Kidney (tissue), 13 donors: ENCODE measurements at regions not wholly inside any gene's neighbourhood (a gene's known extent, or its start where the extent isn't known, plus 50 kb on each side); places are given as distances from the start of the nearest gene placed in this dataset.

Experiments
- DNase-seq, 5 donors: peaks; one replicate each; pipeline ENCODE4 v3.0.0-alpha.2; 2013 to 2020
- FAIRE-seq: peaks from 2 replicates; lab custom pipeline; 2012; peaks lifted over from hg19 to GRCh38; lab: Jason Lieb, UNC
- H3K27ac ChIP-seq, 2 donors: one replicate each; pipeline ENCODE4 v1.7.0; 2013; ENCODE audit warnings: low read depth in 2 of 2, low read length in 2 of 2, inconsistent platforms in 1 of 2
- H3K27me3 ChIP-seq: one replicate; pipeline ENCODE4 v1.7.1; 2013; ENCODE audit warnings: low read length, inconsistent platforms; ENCODE audit not compliant: control insufficient read depth, insufficient read depth
- H3K36me3 ChIP-seq, 3 donors: one replicate each; pipeline versions ENCODE4 v1.7.0 to v1.7.1; 2013; ENCODE audit warnings: low read length in 3 of 3, control low read depth in 1 of 3, inconsistent platforms in 1 of 3; ENCODE audit not compliant: insufficient read depth in 3 of 3, control insufficient read depth in 2 of 3
- H3K4me1 ChIP-seq, 3 donors: one replicate each; pipeline versions ENCODE4 v1.7.0 to v1.7.1; 2013; ENCODE audit warnings: low read length in 3 of 3, inconsistent platforms in 1 of 3, low read depth in 1 of 3; ENCODE audit not compliant: control insufficient read depth in 2 of 3, insufficient read depth in 2 of 3
- H3K4me3 ChIP-seq, 3 donors: one replicate each; pipeline versions ENCODE4 v1.7.0 to v1.8.1; 2013; ENCODE audit warnings: low read length in 3 of 3, control low read depth in 1 of 3, inconsistent platforms in 1 of 3
- H3K9ac ChIP-seq, 3 donors: one replicate each; pipeline versions ENCODE4 v1.7.0 to v1.7.1; 2013; ENCODE audit warnings: low read length in 3 of 3, control low read depth in 1 of 3, inconsistent platforms in 1 of 3
- H3K9me3 ChIP-seq, 3 donors: one replicate each; pipeline versions ENCODE4 v1.7.0 to v1.7.1; 2013; ENCODE audit warnings: low read length in 3 of 3, control low read depth in 1 of 3, inconsistent platforms in 1 of 3; ENCODE audit not compliant: control insufficient read depth in 2 of 3, insufficient read depth in 1 of 3
- intact Hi-C: fragments of 100-400 bp; cut with DNase I; formaldehyde crosslinking; loops from one replicate; pipeline ENCODE4 v1.11.1; 2022
- TF ChIP-seq, protein P1 (sequence below): IDR thresholded peaks from 3 replicates; pipeline ENCODE4 v1.5.1; 2012; ENCODE audit warnings: mild to moderate bottlenecking, moderate library complexity, borderline replicate concordance; ENCODE audit not compliant: insufficient read depth; ENCODE audit errors: extremely low read depth
- donor health status: control.
- donor health status: control.
- donor health status: control.
- donor health status: control.
- donor health status: control.
- donor health status: DM: yes; HTN: yes; CAD: no.
- donor health status: Normal renal cell carcinoma (clear cell type).

DNA sequence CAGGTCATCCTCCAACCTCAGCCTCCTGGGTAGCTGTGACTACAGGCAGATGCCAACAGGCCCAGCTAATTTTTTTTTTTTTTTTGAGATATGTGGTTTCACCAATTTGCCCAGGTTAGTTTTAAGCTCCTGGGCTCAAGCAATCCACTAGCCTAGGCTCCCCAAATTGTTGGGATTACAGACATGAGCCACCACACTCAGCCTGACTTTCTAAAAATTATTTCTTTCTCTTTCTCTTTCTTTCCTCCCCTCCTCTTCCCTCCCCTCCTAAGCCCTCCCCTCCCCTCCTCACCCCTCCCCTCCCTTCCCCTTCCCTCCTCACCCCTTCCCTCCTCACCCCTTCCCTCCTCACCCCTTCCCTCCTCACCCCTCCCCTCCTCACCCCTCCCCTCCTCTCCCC lies 127.3 kb downstream of the BTBD3 start:
- Histone ChIP-seq H3K9me3 (no peaks in the 10 kb centered on the region), H3K27ac (no peak overlapping the region), H3K36me3 (no peaks in the 10 kb centered on the region), H3K4me1 (no peaks in the 10 kb centered on the region), H3K9ac (no peak overlapping the region), H3K4me3 (no peak overlapping the region), H3K27me3 (no peaks in the 10 kb centered on the region)
- no peak for FAIRE-seq
- TF ChIP-seq, protein P1, sequence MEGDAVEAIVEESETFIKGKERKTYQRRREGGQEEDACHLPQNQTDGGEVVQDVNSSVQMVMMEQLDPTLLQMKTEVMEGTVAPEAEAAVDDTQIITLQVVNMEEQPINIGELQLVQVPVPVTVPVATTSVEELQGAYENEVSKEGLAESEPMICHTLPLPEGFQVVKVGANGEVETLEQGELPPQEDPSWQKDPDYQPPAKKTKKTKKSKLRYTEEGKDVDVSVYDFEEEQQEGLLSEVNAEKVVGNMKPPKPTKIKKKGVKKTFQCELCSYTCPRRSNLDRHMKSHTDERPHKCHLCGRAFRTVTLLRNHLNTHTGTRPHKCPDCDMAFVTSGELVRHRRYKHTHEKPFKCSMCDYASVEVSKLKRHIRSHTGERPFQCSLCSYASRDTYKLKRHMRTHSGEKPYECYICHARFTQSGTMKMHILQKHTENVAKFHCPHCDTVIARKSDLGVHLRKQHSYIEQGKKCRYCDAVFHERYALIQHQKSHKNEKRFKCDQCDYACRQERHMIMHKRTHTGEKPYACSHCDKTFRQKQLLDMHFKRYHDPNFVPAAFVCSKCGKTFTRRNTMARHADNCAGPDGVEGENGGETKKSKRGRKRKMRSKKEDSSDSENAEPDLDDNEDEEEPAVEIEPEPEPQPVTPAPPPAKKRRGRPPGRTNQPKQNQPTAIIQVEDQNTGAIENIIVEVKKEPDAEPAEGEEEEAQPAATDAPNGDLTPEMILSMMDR = no peak
- intact Hi-C loops = no loop called here
- no peak for DNase-seq

DNA sequence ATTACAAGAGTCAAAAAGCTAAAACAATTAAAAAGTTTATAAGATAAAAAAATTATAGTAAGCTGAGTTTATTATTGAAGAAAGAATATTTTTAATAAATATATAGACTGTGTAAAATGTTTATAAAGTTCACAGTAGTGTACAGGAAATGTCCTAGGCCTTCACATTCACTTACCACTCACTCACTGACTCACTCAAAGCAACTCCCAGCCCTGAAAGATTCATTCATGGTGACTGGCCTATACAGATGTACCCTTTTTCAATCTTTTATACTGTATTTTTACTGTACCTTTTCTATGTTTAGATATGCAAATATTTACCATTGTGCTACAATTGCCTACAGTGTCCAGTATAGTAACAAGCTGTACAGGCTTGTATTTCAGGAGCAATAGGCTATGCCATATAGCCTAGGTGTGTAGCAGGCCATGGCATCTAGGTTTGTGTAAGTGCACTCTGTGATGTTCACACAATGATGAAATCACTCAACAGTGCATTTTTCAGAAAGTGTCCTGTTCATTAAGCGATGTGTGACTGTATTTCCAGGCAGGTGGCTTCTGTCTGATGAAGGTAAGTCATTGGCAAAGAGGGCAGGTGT lies 130.2 kb downstream of the BTBD3 start:
- TF ChIP-seq, protein P1 = no peak
- FAIRE-seq = no peak

DNA sequence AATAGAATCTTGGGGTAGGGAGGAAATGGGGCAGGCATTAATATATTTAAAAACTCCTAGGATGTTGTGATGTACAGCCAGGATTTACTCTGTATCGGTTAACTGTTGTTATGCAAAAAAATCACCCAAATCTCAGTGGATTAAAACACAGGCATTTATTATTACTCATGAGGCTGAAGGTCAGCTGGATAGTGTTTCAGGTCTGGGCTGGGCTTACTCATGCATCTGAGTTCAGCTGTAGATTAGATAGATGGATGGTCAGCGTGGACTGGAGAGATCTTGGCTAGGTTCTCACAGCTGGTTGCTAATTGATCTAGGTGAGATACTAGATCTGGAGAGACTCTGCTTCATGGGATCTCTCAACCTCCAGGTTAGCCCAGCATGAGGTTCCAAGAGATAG lies 131.4 kb downstream of the BTBD3 start:
- TF ChIP-seq, protein P1 = no peak
- H3K27me3 ChIP-seq = no peaks in the 10 kb centered on the region
- H3K36me3 ChIP-seq = no peaks in the 10 kb centered on the region
- no peak for FAIRE-seq
- no peaks in the 10 kb centered on the region for H3K9me3 ChIP-seq
- intact Hi-C loops = no loop called here
- no peak overlapping the region for H3K4me3 ChIP-seq
- DNase-seq = peak in 1 of 5 donors; percentile 3
- H3K9ac ChIP-seq = no peak overlapping the region
- no peaks in the 10 kb centered on the region for H3K4me1 ChIP-seq
- no peak overlapping the region for H3K27ac ChIP-seq

More for the DNA sequence above, 130.2 kb downstream of the BTBD3 start:
- Histone ChIP-seq H3K36me3 (no peaks in the 10 kb centered on the region), H3K27me3 (no peaks in the 10 kb centered on the region), H3K4me3 (no peak overlapping the region), H3K4me1 (no peaks in the 10 kb centered on the region), H3K27ac (no peak overlapping the region), H3K9me3 (no peaks in the 10 kb centered on the region), H3K9ac (no peak overlapping the region)
- no peak for DNase-seq
- intact Hi-C loops = no loop called here
